ENCODE measurements at regions not wholly inside any gene's neighbourhood (a gene's known extent, or its start where the extent isn't known, plus 50 kb on each side); places are given as distances from the start of the nearest gene placed in this dataset.

DNA sequence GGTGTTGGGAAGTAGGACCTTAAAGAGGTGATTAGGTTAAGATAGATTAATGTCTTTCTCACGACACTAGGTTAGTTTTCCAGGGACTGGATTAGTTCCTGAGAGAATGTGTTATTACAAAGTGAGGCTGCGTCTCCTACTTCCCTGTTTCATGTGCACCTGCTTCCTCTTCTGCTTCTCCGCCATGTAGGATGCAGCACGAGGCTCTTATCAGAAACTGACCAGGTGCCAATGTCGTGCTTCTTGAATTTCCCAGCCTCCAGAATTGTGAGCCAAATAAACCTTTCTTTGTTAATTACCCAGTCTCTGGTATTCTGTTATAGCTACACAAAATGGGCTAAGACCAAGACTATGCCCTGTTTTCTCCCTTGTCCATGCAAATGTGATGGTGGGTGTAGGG lies 152.2 kb upstream of the LMO4 start:
- dilution Hi-C loops (cut with MboI; ENCODE audit: extremely low pct_ligation_motif_present, low sequenced_read_pairs) (no loop called here), intact Hi-C loops (cut with micrococcal nuclease) (no loop called here)
- H3K36me3 ChIP-seq (ENCODE audit: control insufficient read depth in 2 of 2, extremely low read depth in 1 of 2, insufficient read depth in 2 of 2, low read length in 2 of 2), result no peaks in the 10 kb centered on the region
- FAIRE-seq (no peak), DNase-seq (ENCODE audit: low read depth, low spot score) (no peak)
- no peak overlapping the region for H3K4me3 ChIP-seq (replicated peaks in 1 of 3; ENCODE audit: insufficient read depth in 1 of 3, low read depth in 1 of 3, low read length in 3 of 3)
- no peak overlapping the region for H3K4me2 ChIP-seq (ENCODE audit: insufficient read depth, low read length)
- H3K27me3 ChIP-seq (ENCODE audit: control insufficient read depth in 2 of 2, insufficient read depth in 2 of 2, low read length in 2 of 2), result peaks cover under 1 to 4% of the 10 kb centered on the region in 2 experiments
- H3K9me3 ChIP-seq (replicated peaks; ENCODE audit: control insufficient read depth, insufficient read depth, low read length), result no peaks in the 10 kb centered on the region
- H2AFZ ChIP-seq (ENCODE audit: low read depth, low read length), result no peak overlapping the region
- CTCF ChIA-PET, result no interaction called here
- H3K79me2 ChIP-seq (ENCODE audit: control insufficient read depth, insufficient read depth, low read length), result no peaks in the 10 kb centered on the region
- POLR2A ChIA-PET, result no interaction called here
- TF ChIP-seq, protein P1, sequence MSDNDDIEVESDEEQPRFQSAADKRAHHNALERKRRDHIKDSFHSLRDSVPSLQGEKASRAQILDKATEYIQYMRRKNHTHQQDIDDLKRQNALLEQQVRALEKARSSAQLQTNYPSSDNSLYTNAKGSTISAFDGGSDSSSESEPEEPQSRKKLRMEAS (IDR thresholded peaks at IDR 0.05; ENCODE audit: insufficient read depth, insufficient read length), result no peak
- TF ChIP-seq GATA2 (IDR thresholded peaks at IDR 0.05; ENCODE audit: insufficient read depth, insufficient read length, low read depth, low read length), result no peak
- no peak for TF ChIP-seq POLR2A (IDR thresholded peaks at IDR 0.05; ENCODE audit: low read depth, low read length)
- H3K9ac ChIP-seq (replicated peaks; ENCODE audit: extremely low read depth, insufficient read depth, low read length), result no peak overlapping the region
- H3K27ac ChIP-seq (ENCODE audit: insufficient read depth, low read depth, low read length), result no peak overlapping the region
- H3K9me1 ChIP-seq (replicated peaks; ENCODE audit: control insufficient read depth, extremely low read depth, insufficient read depth, low read length), result no peaks in the 10 kb centered on the region
- no peaks in the 10 kb centered on the region for H4K20me1 ChIP-seq (replicated peaks; ENCODE audit: control insufficient read depth, extremely low read depth, insufficient read depth, low read length)
- no TSS peak for BruUV-seq (replicated peaks)
- no peaks in the 10 kb centered on the region for H3K4me1 ChIP-seq (ENCODE audit: control insufficient read depth, extremely low read depth, insufficient read depth, low read length)

DNA sequence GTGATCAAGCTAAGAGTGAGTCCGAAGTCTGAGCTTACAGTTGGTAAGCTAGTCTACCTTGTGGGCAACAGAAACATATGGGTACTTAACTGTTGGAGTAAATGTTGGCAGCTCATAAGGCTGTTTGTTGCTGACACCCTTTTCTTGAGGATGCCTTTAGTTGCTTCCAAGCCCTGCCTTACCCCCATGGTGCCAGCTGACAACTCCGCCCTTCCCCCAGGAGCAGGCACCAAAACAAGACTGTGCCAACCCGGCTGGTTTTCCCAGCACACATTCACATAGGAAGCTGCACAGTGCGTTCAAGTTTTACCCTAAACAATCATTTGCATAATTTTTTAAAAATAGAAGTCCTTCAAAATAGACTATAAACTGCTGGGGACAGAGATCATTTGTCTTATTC lies 150.2 kb upstream of the LMO4 start:
- H3K4me1 ChIP-seq (ENCODE audit: control insufficient read depth, extremely low read depth, insufficient read depth, low read length), result no peaks in the 10 kb centered on the region
- H3K36me3 ChIP-seq (ENCODE audit: control insufficient read depth in 2 of 2, extremely low read depth in 1 of 2, insufficient read depth in 2 of 2, low read length in 2 of 2), result no peaks in the 10 kb centered on the region
- H3K9me1 ChIP-seq (replicated peaks; ENCODE audit: control insufficient read depth, extremely low read depth, insufficient read depth, low read length), result no peaks in the 10 kb centered on the region
- no peaks in the 10 kb centered on the region for H3K79me2 ChIP-seq (ENCODE audit: control insufficient read depth, insufficient read depth, low read length)
- no peak overlapping the region for H2AFZ ChIP-seq (ENCODE audit: low read depth, low read length)
- DNase-seq (ENCODE audit: low read depth, low spot score) (no peak), FAIRE-seq (no peak)
- no peak overlapping the region for H3K4me3 ChIP-seq (replicated peaks in 1 of 3; ENCODE audit: insufficient read depth in 1 of 3, low read depth in 1 of 3, low read length in 3 of 3)
- peaks cover 0 to 7% of the 10 kb centered on the region in 2 experiments for H3K27me3 ChIP-seq (ENCODE audit: control insufficient read depth in 2 of 2, insufficient read depth in 2 of 2, low read length in 2 of 2)
- no peaks in the 10 kb centered on the region for H3K9me3 ChIP-seq (replicated peaks; ENCODE audit: control insufficient read depth, insufficient read depth, low read length)
- intact Hi-C loops (cut with micrococcal nuclease), result no loop called here
- no peaks in the 10 kb centered on the region for H4K20me1 ChIP-seq (replicated peaks; ENCODE audit: control insufficient read depth, extremely low read depth, insufficient read depth, low read length)
- CTCF ChIA-PET, result no interaction called here
- POLR2A ChIA-PET, result no interaction called here
- H3K9ac ChIP-seq (replicated peaks; ENCODE audit: extremely low read depth, insufficient read depth, low read length), result no peak overlapping the region
- TF ChIP-seq FOS (IDR thresholded peaks at IDR 0.05; ENCODE audit: borderline replicate concordance, insufficient read depth, low read length) (no peak), POLR2A (IDR thresholded peaks at IDR 0.05; ENCODE audit: low read depth, low read length) (no peak), POLR2AphosphoS5 (IDR thresholded peaks at IDR 0.05; ENCODE audit: insufficient read depth, low read depth, low read length) (no peak), CTCF (IDR thresholded peaks at IDR 0.05; ENCODE audit: extremely low read depth in 1 of 2, insufficient read depth in 1 of 2, low read depth in 1 of 2, low read length in 2 of 2) (no peak), GATA2 (IDR thresholded peaks at IDR 0.05; ENCODE audit: insufficient read depth, insufficient read length, low read depth, low read length) (no peak), MYC (IDR thresholded peaks at IDR 0.05; ENCODE audit: low read depth, low read length) (no peak), EZH2 (IDR thresholded peaks at IDR 0.05; ENCODE audit: borderline replicate concordance, low read depth, low read length, severe bottlenecking) (no peak), JUN (IDR thresholded peaks at IDR 0.05; ENCODE audit: borderline replicate concordance, insufficient read depth, insufficient read length, low read depth) (no peak)
- TF ChIP-seq, protein P1 (IDR thresholded peaks at IDR 0.05; ENCODE audit: insufficient read depth, insufficient read length), result no peak
- H3K4me2 ChIP-seq (ENCODE audit: insufficient read depth, low read length), result no peak overlapping the region
- dilution Hi-C loops (cut with MboI; ENCODE audit: extremely low pct_ligation_motif_present, low sequenced_read_pairs), result no loop called here
- H3K27ac ChIP-seq (ENCODE audit: insufficient read depth, low read depth, low read length), result no peak overlapping the region
- no TSS peak for BruUV-seq (replicated peaks)
